ENCODE measurements at regions not wholly inside any gene's neighbourhood (a gene's known extent, or its start where the extent isn't known, plus 50 kb on each side); places are given as distances from the start of the nearest gene placed in this dataset.

DNA sequence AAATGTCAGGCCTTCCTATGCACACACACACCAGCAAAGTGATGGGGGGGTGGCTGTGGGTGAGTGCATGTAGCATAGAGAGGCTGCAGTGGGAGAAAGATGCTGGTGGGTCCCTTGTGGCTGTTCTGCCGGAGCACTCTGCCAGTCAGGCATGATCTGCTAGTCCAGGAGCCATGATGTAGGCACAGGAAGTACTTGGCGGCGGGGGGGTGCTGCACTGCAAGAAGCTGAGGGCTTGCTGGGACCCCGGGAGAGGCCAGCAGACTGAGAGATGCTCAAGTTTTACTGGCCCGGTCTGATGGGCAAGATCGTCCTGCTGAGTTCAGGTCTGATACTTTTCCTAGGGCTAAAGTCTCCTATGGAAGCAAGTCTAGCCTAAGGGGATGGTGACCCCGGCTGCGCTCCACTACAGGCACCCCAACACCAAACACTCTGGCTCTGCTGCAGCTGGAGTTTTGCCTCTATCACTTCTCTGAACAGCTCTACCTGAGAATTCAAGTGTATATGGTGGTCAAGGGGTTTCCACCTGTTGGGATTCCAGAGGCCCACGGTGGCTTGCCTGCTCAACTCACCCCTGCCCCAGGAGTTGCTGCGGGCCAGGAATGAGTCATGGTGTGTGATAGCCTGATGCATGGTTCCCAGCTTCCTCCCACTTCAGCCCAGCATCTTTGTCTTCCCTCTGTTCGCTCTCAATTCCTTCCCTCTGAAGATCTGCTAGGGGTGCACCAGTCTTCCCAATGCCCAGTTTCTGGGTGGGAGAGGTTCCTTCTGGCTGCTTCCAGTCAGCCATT, 971.8 kb upstream of the ADGRB3 start:
- no peak for DNase-seq (ENCODE audit: low spot score)
- Histone ChIP-seq H3K9me3 (ENCODE audit: low read depth, low read length, poor library complexity, severe bottlenecking) (no peaks in the 10 kb centered on the region), H3K27me3 (replicated peaks; ENCODE audit: insufficient read depth, low read depth, low read length, poor library complexity) (no peaks in the 10 kb centered on the region), H3K4me1 (ENCODE audit: insufficient read depth, low read length, poor library complexity, severe bottlenecking) (no peaks in the 10 kb centered on the region), H3K36me3 (ENCODE audit: insufficient read depth, low read length, poor library complexity, severe bottlenecking) (no peaks in the 10 kb centered on the region), H3K27ac (ENCODE audit: low read depth, low read length, poor library complexity, severe bottlenecking) (no peak overlapping the region), H3K4me3 (ENCODE audit: low read depth, low read length, poor library complexity, severe bottlenecking) (no peak overlapping the region)
- CTCF ChIA-PET = no interaction called here
- intact Hi-C loops (cut with micrococcal nuclease; ENCODE audit: unreplicated experiment) = no loop called here
- TF ChIP-seq, protein P1, sequence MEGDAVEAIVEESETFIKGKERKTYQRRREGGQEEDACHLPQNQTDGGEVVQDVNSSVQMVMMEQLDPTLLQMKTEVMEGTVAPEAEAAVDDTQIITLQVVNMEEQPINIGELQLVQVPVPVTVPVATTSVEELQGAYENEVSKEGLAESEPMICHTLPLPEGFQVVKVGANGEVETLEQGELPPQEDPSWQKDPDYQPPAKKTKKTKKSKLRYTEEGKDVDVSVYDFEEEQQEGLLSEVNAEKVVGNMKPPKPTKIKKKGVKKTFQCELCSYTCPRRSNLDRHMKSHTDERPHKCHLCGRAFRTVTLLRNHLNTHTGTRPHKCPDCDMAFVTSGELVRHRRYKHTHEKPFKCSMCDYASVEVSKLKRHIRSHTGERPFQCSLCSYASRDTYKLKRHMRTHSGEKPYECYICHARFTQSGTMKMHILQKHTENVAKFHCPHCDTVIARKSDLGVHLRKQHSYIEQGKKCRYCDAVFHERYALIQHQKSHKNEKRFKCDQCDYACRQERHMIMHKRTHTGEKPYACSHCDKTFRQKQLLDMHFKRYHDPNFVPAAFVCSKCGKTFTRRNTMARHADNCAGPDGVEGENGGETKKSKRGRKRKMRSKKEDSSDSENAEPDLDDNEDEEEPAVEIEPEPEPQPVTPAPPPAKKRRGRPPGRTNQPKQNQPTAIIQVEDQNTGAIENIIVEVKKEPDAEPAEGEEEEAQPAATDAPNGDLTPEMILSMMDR (conservative IDR thresholded peaks at IDR 0.05; ENCODE audit: low read depth, low read length) = no peak
- no peak for TF ChIP-seq EZH2 (IDR thresholded peaks at IDR 0.05; ENCODE audit: borderline replicate concordance, low read depth, low read length, poor library complexity, severe bottlenecking)
- no TSS peak for BruUV-seq (replicated peaks)
- POLR2A ChIA-PET (ENCODE audit: low non-redundant PET) = no interaction called here

DNA sequence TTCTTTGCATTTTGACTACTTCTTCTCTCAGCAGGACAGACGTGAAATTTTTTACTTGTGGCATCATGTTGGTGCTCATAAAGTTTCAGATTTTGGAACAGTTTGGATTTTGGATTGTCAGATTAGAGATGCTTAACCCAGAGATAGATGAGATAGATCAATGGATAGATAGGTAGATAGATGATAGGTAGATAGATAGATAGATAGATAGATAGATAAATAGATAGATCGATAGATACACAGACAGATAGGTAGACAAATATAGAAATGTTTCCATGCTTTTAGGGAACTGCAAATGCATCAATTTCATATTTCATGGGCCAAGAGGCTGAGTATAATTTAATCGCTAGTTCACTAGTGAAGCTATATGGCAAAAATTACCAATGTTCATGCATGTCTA, 981.5 kb upstream of the ADGRB3 start:
- POLR2A ChIA-PET (ENCODE audit: low non-redundant PET) = no interaction called here
- Histone ChIP-seq H3K36me3 (ENCODE audit: insufficient read depth, low read length, poor library complexity, severe bottlenecking) (no peaks in the 10 kb centered on the region), H3K9me3 (ENCODE audit: low read depth, low read length, poor library complexity, severe bottlenecking) (no peaks in the 10 kb centered on the region), H3K27me3 (replicated peaks; ENCODE audit: insufficient read depth, low read depth, low read length, poor library complexity) (no peaks in the 10 kb centered on the region), H3K27ac (ENCODE audit: low read depth, low read length, poor library complexity, severe bottlenecking) (no peak overlapping the region), H3K4me3 (ENCODE audit: low read depth, low read length, poor library complexity, severe bottlenecking) (no peak overlapping the region), H3K4me1 (ENCODE audit: insufficient read depth, low read length, poor library complexity, severe bottlenecking) (peaks cover 2% of the 10 kb centered on the region)
- no TSS peak for BruUV-seq (replicated peaks)
- intact Hi-C loops (cut with micrococcal nuclease; ENCODE audit: unreplicated experiment) = no loop called here
- no peak for DNase-seq (ENCODE audit: low spot score)
- CTCF ChIA-PET = no interaction called here
- no peak for TF ChIP-seq EZH2 (IDR thresholded peaks at IDR 0.05; ENCODE audit: borderline replicate concordance, low read depth, low read length, poor library complexity, severe bottlenecking)
- TF ChIP-seq, protein P1 (conservative IDR thresholded peaks at IDR 0.05; ENCODE audit: low read depth, low read length) = no peak

- no TSS peak for BruUV-seq (replicated peaks)
- no peak for DNase-seq (ENCODE audit: low spot score)
- no peaks in the 10 kb centered on the region for H3K36me3 ChIP-seq (ENCODE audit: insufficient read depth, low read length, poor library complexity, severe bottlenecking)
- no peak overlapping the region for H3K27ac ChIP-seq (ENCODE audit: low read depth, low read length, poor library complexity, severe bottlenecking)
- H3K4me3 ChIP-seq (ENCODE audit: low read depth, low read length, poor library complexity, severe bottlenecking) = no peak overlapping the region
- ChIA-PET CTCF (no interaction called here), POLR2A (ENCODE audit: low non-redundant PET) (no interaction called here)
- no peak for TF ChIP-seq EZH2 (IDR thresholded peaks at IDR 0.05; ENCODE audit: borderline replicate concordance, low read depth, low read length, poor library complexity, severe bottlenecking)
- TF ChIP-seq, protein P1 (conservative IDR thresholded peaks at IDR 0.05; ENCODE audit: low read depth, low read length) = no peak
- intact Hi-C loops (cut with micrococcal nuclease; ENCODE audit: unreplicated experiment) = no loop called here
- no peaks in the 10 kb centered on the region for H3K27me3 ChIP-seq (replicated peaks; ENCODE audit: insufficient read depth, low read depth, low read length, poor library complexity)
- peaks cover 2% of the 10 kb centered on the region for H3K4me1 ChIP-seq (ENCODE audit: insufficient read depth, low read length, poor library complexity, severe bottlenecking)
- H3K9me3 ChIP-seq (ENCODE audit: low read depth, low read length, poor library complexity, severe bottlenecking) = no peaks in the 10 kb centered on the region
Observed at GRCh38 chr6:67646550-67646949, 988.5 kb upstream of the ADGRB3 start.

Data from A673 (cell line).